Ovary (tissue), 7 donors: ENCODE measurements at regions not wholly inside any gene's neighbourhood (a gene's known extent, or its start where the extent isn't known, plus 50 kb on each side); places are given as distances from the start of the nearest gene placed in this dataset. TPM values are rescaled to one million over a fixed set of nuclear protein-coding genes. Genes with fewer than 3 reads are reported as not detected.

Experiments
- DNase-seq, 5 donors: peaks; one replicate each; pipeline ENCODE4 v3.0.0-alpha.2; 2019 to 2020
- H3K27ac ChIP-seq, 2 donors: fragments of 200-600 bp; one replicate each; pipeline versions ENCODE4 v1.5.1 to v1.8.0; 2019 to 2022
- H3K27me3 ChIP-seq: fragments of 200-600 bp; one replicate; pipeline ENCODE4 v1.8.0; 2022
- H3K36me3 ChIP-seq: fragments of 200-600 bp; sonication (generic); one replicate; pipeline ENCODE4 v1.5.1; 2019
- H3K4me1 ChIP-seq: one replicate; pipeline ENCODE4 v1.8.1; 2013; ENCODE audit warnings: mild to moderate bottlenecking, moderate library complexity; ENCODE audit not compliant: insufficient read depth
- H3K4me3 ChIP-seq: fragments of 200-600 bp; sonication (generic); one replicate; pipeline ENCODE4 v1.5.1; 2017
- H3K9me3 ChIP-seq, 2 donors: fragments of 200-600 bp in 1 of 2; sonication (generic) in 1 of 2; one replicate each; pipeline versions ENCODE4 v1.5.1 to v1.8.1; 2013 to 2019; ENCODE audit warnings: mild to moderate bottlenecking in 1 of 2, moderate library complexity in 1 of 2
- EP300 ChIP-seq: sonication (generic); formaldehyde crosslinking; IDR thresholded peaks from one replicate; pipeline ENCODE4 v1.6.1; 2017; ENCODE audit warnings: antibody characterized with exemption
- POLR2A ChIP-seq: fragments of 450-650 bp; IDR thresholded peaks from one replicate; pipeline ENCODE4 v1.6.1; 2017; ENCODE audit warnings: antibody characterized with exemption, mild to moderate bottlenecking, moderate library complexity
- WGBS, 3 donors: extraction: QIAGEN DNeasy Blood & Tissue Kit in 1 of 3; methylation state at CpG; one replicate each; pipeline versions ENCODE4 v1.1.5 to v1.1.7; 2013 to 2017; 5-methylcytosine and 5-hydroxymethylcytosine counted together
- intact Hi-C, 4 donors: fragments of 100-400 bp; cut with DNase I; formaldehyde crosslinking; loops; one replicate each; pipeline versions ENCODE4 v1.11.0 to v1.15.1; 2022 to 2023
- small RNA-seq: library from RNA; depleted of rRNA; stranded (forward); fragments of <200 nt; gene quantifications from one replicate; pipeline ENCODE3, GENCODE V24; 2016
- TF ChIP-seq, protein P1 (sequence below), 3 donors: fragments of 450-650 bp in 2 of 3; fragments of 200-600 bp in 1 of 3; IDR thresholded peaks; one replicate each; pipeline versions ENCODE4 v1.5.1 to v1.8.0; 2016 to 2022; ENCODE audit warnings: antibody characterized with exemption in 3 of 3, mild to moderate bottlenecking in 1 of 3
- donor health status: DM: no; HTN: no; CAD: no; lungs with moderate emphysema.
- donor health status: DM: no; HTN: no; CAD: no.
- donor health status: Bipolar disorder and iron deficiency.
- donor health status: DM: no; HTN: no; CAD: no.
- donor health status: DM: yes; HTN: yes; CAD: no.

DNA sequence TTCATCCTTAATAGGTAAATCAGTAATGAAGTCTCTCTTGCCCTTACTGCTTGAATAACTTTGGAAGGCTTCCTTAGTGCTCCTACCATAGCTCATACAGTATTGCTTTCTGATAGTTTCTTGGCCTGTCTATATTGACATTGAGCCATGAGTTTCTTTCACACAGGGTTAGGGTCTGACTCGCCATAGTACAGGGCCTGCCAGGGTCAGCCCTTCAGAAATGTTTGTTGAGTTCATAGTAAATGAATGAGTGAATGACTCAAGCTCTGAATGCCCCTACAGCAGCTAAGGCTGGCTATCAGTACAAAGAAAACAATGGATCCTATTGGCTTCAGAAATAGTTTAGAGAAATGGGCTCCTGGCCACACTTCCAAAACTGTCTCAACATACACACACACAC, 65.0 kb upstream of the LRATD1 start:
- no peak for DNase-seq
- Histone ChIP-seq H3K27ac (no peak overlapping the region), H3K4me1 (no peaks in the 10 kb centered on the region), H3K27me3 (no peaks in the 10 kb centered on the region), H3K4me3 (no peak overlapping the region), H3K36me3 (no peaks in the 10 kb centered on the region), H3K9me3 (no peaks in the 10 kb centered on the region)
- TF ChIP-seq POLR2A (no peak), EP300 (no peak)
- TF ChIP-seq, protein P1, sequence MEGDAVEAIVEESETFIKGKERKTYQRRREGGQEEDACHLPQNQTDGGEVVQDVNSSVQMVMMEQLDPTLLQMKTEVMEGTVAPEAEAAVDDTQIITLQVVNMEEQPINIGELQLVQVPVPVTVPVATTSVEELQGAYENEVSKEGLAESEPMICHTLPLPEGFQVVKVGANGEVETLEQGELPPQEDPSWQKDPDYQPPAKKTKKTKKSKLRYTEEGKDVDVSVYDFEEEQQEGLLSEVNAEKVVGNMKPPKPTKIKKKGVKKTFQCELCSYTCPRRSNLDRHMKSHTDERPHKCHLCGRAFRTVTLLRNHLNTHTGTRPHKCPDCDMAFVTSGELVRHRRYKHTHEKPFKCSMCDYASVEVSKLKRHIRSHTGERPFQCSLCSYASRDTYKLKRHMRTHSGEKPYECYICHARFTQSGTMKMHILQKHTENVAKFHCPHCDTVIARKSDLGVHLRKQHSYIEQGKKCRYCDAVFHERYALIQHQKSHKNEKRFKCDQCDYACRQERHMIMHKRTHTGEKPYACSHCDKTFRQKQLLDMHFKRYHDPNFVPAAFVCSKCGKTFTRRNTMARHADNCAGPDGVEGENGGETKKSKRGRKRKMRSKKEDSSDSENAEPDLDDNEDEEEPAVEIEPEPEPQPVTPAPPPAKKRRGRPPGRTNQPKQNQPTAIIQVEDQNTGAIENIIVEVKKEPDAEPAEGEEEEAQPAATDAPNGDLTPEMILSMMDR (IDR thresholded peaks at IDR 0.05) = no peak
- WGBS, 3 donors = 74 to 85% (median 74%) methylated on average over 1 of the region's 1 CpG
- intact Hi-C loops = no loop called here

GRCh38 chr2:14569294-14569693, 63.2 kb upstream of the LRATD1 start:
- 88 to 90% (median 89%) methylated on average over 3 of the region's 3 CpGs for WGBS, 3 donors
- no peak for DNase-seq
- H3K4me1 ChIP-seq = no peaks in the 10 kb centered on the region
- no peak for TF ChIP-seq POLR2A
- TF ChIP-seq, protein P1 (IDR thresholded peaks at IDR 0.05) = no peak
- TF ChIP-seq EP300 = no peak
- no peaks in the 10 kb centered on the region for H3K27me3 ChIP-seq
- H3K9me3 ChIP-seq = no peaks in the 10 kb centered on the region
- intact Hi-C loops = no loop called here
- H3K27ac ChIP-seq = no peak overlapping the region
- H3K36me3 ChIP-seq = no peaks in the 10 kb centered on the region
- no peak overlapping the region for H3K4me3 ChIP-seq

DNA sequence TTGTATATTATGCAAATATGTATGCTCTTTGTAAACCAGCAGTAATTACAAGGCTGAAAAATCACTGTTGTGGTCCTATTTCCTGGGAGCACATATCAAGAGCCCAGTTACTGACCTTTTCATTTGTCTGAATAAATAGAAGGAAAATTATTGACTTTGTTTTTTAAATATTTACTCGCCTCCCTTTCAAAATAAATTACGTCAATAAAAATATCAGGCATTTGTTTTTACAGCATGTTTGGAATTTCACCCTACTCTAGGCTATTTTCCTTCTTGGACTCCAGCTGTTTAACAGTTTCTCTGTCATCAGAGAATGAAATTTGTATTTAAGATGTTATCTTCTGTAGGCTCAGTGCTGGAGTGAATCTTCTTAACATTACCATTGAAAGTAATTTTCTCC, 59.9 kb upstream of the LRATD1 start:
- intact Hi-C loops = no loop called here
- 9 to 41% (median 10%) methylated on average over 2 of the region's 2 CpGs for WGBS, 3 donors
- no peaks in the 10 kb centered on the region for H3K36me3 ChIP-seq
- no peak for TF ChIP-seq EP300
- TF ChIP-seq, protein P1 (IDR thresholded peaks at IDR 0.05) = no peak
- TF ChIP-seq POLR2A = no peak
- no peaks in the 10 kb centered on the region for H3K27me3 ChIP-seq
- H3K27ac ChIP-seq = no peak overlapping the region
- H3K9me3 ChIP-seq = no peaks in the 10 kb centered on the region
- no peaks in the 10 kb centered on the region for H3K4me1 ChIP-seq
- no peak for DNase-seq
- no peak overlapping the region for H3K4me3 ChIP-seq

DNA sequence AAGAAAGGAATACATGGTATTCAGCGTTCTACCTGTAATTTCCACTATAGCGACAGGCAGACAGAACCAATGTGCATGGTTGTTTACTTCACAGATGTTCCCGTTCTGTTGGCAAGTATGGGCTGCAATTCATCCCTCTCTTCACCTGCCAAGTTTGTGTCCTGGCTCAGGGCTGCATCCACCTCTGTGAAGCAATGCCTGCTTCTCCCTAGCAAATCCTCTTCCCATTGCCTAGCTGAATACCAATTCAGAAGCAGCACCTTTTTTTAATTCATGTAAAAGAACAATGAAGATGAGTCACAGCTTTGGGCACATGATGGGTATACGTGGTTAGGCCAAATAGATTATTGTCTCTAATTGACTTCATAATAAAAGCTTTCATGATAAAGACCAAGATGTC, 54.7 kb upstream of the LRATD1 start:
- Histone ChIP-seq H3K27ac (no peak overlapping the region), H3K9me3 (no peaks in the 10 kb centered on the region), H3K4me1 (no peaks in the 10 kb centered on the region), H3K36me3 (no peaks in the 10 kb centered on the region), H3K27me3 (no peaks in the 10 kb centered on the region), H3K4me3 (no peak overlapping the region)
- 72 to 80% (median 76%) methylated on average over 4 of the region's 4 CpGs for WGBS, 3 donors
- DNase-seq = no peak
- TF ChIP-seq EP300 (no peak), POLR2A (no peak)
- TF ChIP-seq, protein P1 (IDR thresholded peaks at IDR 0.05) = no peak
- intact Hi-C loops = no loop called here

Small RNA genes lying in the stretch of these regions (small RNA-seq; reads per million reads assigned to genes)
- gene RF00017 = not detected
- not detected for gene RNU6-1288P
